ENCODE measurements at regions not wholly inside any gene's neighbourhood (a gene's known extent, or its start where the extent isn't known, plus 50 kb on each side); places are given as distances from the start of the nearest gene placed in this dataset.

- Histone ChIP-seq H3K27ac (replicated peaks) (no peak overlapping the region), H3K36me3 (no peaks in the 10 kb centered on the region), H3K27me3 (ENCODE audit: low read depth) (no peaks in the 10 kb centered on the region), H3K4me1 (no peaks in the 10 kb centered on the region), H3K9me3 (replicated peaks) (no peaks in the 10 kb centered on the region), H3K4me3 (no peak overlapping the region)
- DNase-seq: no peak
- intact Hi-C loops (cut with micrococcal nuclease): no loop called here
- TF ChIP-seq, protein P1, sequence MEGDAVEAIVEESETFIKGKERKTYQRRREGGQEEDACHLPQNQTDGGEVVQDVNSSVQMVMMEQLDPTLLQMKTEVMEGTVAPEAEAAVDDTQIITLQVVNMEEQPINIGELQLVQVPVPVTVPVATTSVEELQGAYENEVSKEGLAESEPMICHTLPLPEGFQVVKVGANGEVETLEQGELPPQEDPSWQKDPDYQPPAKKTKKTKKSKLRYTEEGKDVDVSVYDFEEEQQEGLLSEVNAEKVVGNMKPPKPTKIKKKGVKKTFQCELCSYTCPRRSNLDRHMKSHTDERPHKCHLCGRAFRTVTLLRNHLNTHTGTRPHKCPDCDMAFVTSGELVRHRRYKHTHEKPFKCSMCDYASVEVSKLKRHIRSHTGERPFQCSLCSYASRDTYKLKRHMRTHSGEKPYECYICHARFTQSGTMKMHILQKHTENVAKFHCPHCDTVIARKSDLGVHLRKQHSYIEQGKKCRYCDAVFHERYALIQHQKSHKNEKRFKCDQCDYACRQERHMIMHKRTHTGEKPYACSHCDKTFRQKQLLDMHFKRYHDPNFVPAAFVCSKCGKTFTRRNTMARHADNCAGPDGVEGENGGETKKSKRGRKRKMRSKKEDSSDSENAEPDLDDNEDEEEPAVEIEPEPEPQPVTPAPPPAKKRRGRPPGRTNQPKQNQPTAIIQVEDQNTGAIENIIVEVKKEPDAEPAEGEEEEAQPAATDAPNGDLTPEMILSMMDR (IDR thresholded peaks at IDR 0.05; ENCODE audit: borderline replicate concordance): no peak
These were observed 88.3 kb upstream of the PCDH9 start for GRCh38 chr13:67318398-67318797.

- peak overlapping the region; percentile 50 for H3K27ac ChIP-seq (replicated peaks)
- TF ChIP-seq, protein P1 (IDR thresholded peaks at IDR 0.05; ENCODE audit: borderline replicate concordance): no peak
- DNase-seq: no peak
- H3K36me3 ChIP-seq: no peaks in the 10 kb centered on the region
- H3K9me3 ChIP-seq (replicated peaks): no peaks in the 10 kb centered on the region
- no peaks in the 10 kb centered on the region for H3K27me3 ChIP-seq (ENCODE audit: low read depth)
- no peaks in the 10 kb centered on the region for H3K4me1 ChIP-seq
- no peak overlapping the region for H3K4me3 ChIP-seq
- intact Hi-C loops (cut with micrococcal nuclease): no loop called here
These were observed 84.3 kb upstream of the PCDH9 start for GRCh38 chr13:67314405-67314804.

DNA sequence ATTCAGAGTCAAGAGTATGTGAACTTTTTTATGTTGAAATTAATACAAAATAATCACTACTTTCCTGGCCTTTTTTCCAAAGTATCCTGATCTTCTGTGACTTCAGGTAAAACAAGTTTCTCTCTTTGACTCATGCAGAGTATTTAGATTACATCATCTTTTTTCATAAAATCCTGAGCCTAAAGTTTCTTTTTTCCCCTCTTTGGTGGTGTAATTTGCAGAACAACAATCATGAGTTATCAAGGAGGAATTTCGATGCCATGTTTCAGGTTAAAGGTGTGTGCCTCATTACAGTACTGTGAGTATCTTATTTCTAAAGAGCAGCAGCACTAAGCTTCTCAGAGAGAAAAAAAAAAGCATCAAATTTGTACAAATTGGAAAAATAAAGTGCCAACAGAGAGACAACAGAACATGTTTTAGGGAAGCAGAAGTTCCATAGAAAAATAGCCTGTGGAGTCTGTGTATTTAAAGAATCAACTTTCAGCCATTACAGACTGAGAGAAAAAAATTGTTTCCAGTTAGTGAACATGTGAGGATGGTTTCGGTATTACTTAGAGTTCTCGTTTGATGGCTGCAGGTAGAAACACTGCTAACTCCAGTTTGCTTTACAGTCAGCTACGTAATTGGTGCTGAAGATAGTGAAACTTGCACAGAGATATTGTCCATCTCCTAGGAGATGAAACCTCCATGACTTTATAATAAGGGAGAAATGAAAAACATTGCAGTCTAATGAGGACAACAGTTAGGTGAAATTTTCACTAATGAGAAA is 78.1 kb upstream of the PCDH9 start:
- DNase-seq: no peak
- H3K4me1 ChIP-seq: no peaks in the 10 kb centered on the region
- H3K27ac ChIP-seq (replicated peaks): no peak overlapping the region
- TF ChIP-seq, protein P1 (IDR thresholded peaks at IDR 0.05; ENCODE audit: borderline replicate concordance): no peak
- H3K36me3 ChIP-seq: no peaks in the 10 kb centered on the region
- intact Hi-C loops (cut with micrococcal nuclease): no loop called here
- H3K9me3 ChIP-seq (replicated peaks): no peaks in the 10 kb centered on the region
- H3K4me3 ChIP-seq: no peak overlapping the region
- no peaks in the 10 kb centered on the region for H3K27me3 ChIP-seq (ENCODE audit: low read depth)

- TF ChIP-seq, protein P1 (IDR thresholded peaks at IDR 0.05; ENCODE audit: borderline replicate concordance): no peak
- no peaks in the 10 kb centered on the region for H3K27me3 ChIP-seq (ENCODE audit: low read depth)
- no peak overlapping the region for H3K27ac ChIP-seq (replicated peaks)
- intact Hi-C loops (cut with micrococcal nuclease): no loop called here
- no peak overlapping the region for H3K4me3 ChIP-seq
- H3K4me1 ChIP-seq: no peaks in the 10 kb centered on the region
- no peak for DNase-seq
- no peaks in the 10 kb centered on the region for H3K36me3 ChIP-seq
- H3K9me3 ChIP-seq (replicated peaks): no peaks in the 10 kb centered on the region
These were observed 76.6 kb upstream of the PCDH9 start for GRCh38 chr13:67306742-67307141.

GRCh38 chr13:67303661-67304333 is 73.7 kb upstream of the PCDH9 start:
- no peak for DNase-seq
- intact Hi-C loops (cut with micrococcal nuclease): no loop called here
- Histone ChIP-seq H3K4me3 (no peak overlapping the region), H3K4me1 (no peaks in the 10 kb centered on the region), H3K27me3 (ENCODE audit: low read depth) (no peaks in the 10 kb centered on the region), H3K9me3 (replicated peaks) (no peaks in the 10 kb centered on the region), H3K27ac (replicated peaks) (no peak overlapping the region), H3K36me3 (no peaks in the 10 kb centered on the region)
- TF ChIP-seq, protein P1 (IDR thresholded peaks at IDR 0.05; ENCODE audit: borderline replicate concordance): no peak
